ENCODE measurements at regions not wholly inside any gene's neighbourhood (a gene's known extent, or its start where the extent isn't known, plus 50 kb on each side); places are given as distances from the start of the nearest gene placed in this dataset.

GRCh38 chr3:64405211-64405835 lies 180.1 kb upstream of the PRICKLE2 start:
- H4K20me1 ChIP-seq (ENCODE audit: insufficient read depth), result no peaks in the 10 kb centered on the region
- TF ChIP-seq EZH2 (IDR thresholded peaks at IDR 0.05; ENCODE audit: insufficient read depth, poor library complexity, severe bottlenecking) (no peak), EZH2phosphoT487 (IDR thresholded peaks at IDR 0.05; ENCODE audit: insufficient read depth, low read depth) (no peak)
- no peaks in the 10 kb centered on the region for H3K9me3 ChIP-seq (ENCODE audit: low read depth)
- no peaks in the 10 kb centered on the region for H3K79me2 ChIP-seq (ENCODE audit: insufficient read depth)
- no peak overlapping the region for H2AFZ ChIP-seq
- DNase-seq, result no peak
- H3K36me3 ChIP-seq (ENCODE audit: low read depth), result no peaks in the 10 kb centered on the region
- no peak overlapping the region for H3K9ac ChIP-seq
- H3F3A ChIP-seq (ENCODE audit: insufficient read depth), result no peaks in the 10 kb centered on the region
- no peak overlapping the region for H3K27ac ChIP-seq
- no peaks in the 10 kb centered on the region for H3K27me3 ChIP-seq (replicated peaks; ENCODE audit: insufficient read depth)
- in situ Hi-C loops (cut with MboI), result no loop called here
- no peaks in the 10 kb centered on the region for H3K4me1 ChIP-seq (ENCODE audit: insufficient read depth)
- WGBS, 2 experiments (ENCODE audit: low coverage in 1 of 2, low lambda C conversion rate in 2 of 2, missing lambda C conversion rate in 2 of 2), result 100% methylated on average over 1 of the region's 1 CpG
- H3K4me3 ChIP-seq, result no peak overlapping the region
- H3K9me2 ChIP-seq (ENCODE audit: insufficient read depth), result no peaks in the 10 kb centered on the region
- H3K4me2 ChIP-seq (ENCODE audit: unreplicated experiment), result no peak overlapping the region

GRCh38 chr3:64400706-64401105 lies 175.4 kb upstream of the PRICKLE2 start:
- Histone ChIP-seq H3K9me3 (ENCODE audit: low read depth) (no peaks in the 10 kb centered on the region), H4K20me1 (ENCODE audit: insufficient read depth) (no peaks in the 10 kb centered on the region), H3K4me1 (ENCODE audit: insufficient read depth) (peaks cover 7% of the 10 kb centered on the region; the same call in 1 of the 2 replicates), H3K36me3 (ENCODE audit: low read depth) (no peaks in the 10 kb centered on the region), H3K79me2 (ENCODE audit: insufficient read depth) (no peaks in the 10 kb centered on the region), H3K4me2 (ENCODE audit: unreplicated experiment) (no peak overlapping the region), H3K4me3 (no peak overlapping the region), H3F3A (ENCODE audit: insufficient read depth) (peaks cover 15% of the 10 kb centered on the region), H3K9me2 (ENCODE audit: insufficient read depth) (no peaks in the 10 kb centered on the region), H3K27me3 (replicated peaks; ENCODE audit: insufficient read depth) (no peaks in the 10 kb centered on the region), H2AFZ (no peak overlapping the region), H3K9ac (no peak overlapping the region), H3K27ac (no peak overlapping the region)
- no peak for DNase-seq
- WGBS, 2 experiments (ENCODE audit: low coverage in 1 of 2, low lambda C conversion rate in 2 of 2, missing lambda C conversion rate in 2 of 2), result 66 to 75% methylated on average over 3 of the region's 3 CpGs
- no peak for TF ChIP-seq EZH2 (IDR thresholded peaks at IDR 0.05; ENCODE audit: insufficient read depth, poor library complexity, severe bottlenecking)
- no peak for TF ChIP-seq EZH2phosphoT487 (IDR thresholded peaks at IDR 0.05; ENCODE audit: insufficient read depth, low read depth)
- in situ Hi-C loops (cut with MboI), result no loop called here

- Histone ChIP-seq H2AFZ (no peak overlapping the region), H3K9me2 (ENCODE audit: insufficient read depth) (no peaks in the 10 kb centered on the region), H3K9me3 (ENCODE audit: low read depth) (no peaks in the 10 kb centered on the region), H3F3A (ENCODE audit: insufficient read depth) (peaks cover 15% of the 10 kb centered on the region), H3K27me3 (replicated peaks; ENCODE audit: insufficient read depth) (no peaks in the 10 kb centered on the region), H3K4me2 (ENCODE audit: unreplicated experiment) (no peak overlapping the region), H3K36me3 (ENCODE audit: low read depth) (no peaks in the 10 kb centered on the region), H3K9ac (no peak overlapping the region; the same call in 1 of the 2 replicates), H4K20me1 (ENCODE audit: insufficient read depth) (no peaks in the 10 kb centered on the region), H3K4me3 (no peak overlapping the region), H3K27ac (peak overlapping the region; percentile 12; the same call in 1 of the 2 replicates), H3K79me2 (ENCODE audit: insufficient read depth) (no peaks in the 10 kb centered on the region), H3K4me1 (ENCODE audit: insufficient read depth) (peaks cover 7% of the 10 kb centered on the region; the same call in 1 of the 2 replicates)
- DNase-seq, result peak; percentile 78
- in situ Hi-C loops (cut with MboI), result loop anchor here (5.0 kb wide), 1 partner anchor 367 kb away; no protein-coding TSS in a partner anchor
- no peak for TF ChIP-seq EZH2phosphoT487 (IDR thresholded peaks at IDR 0.05; ENCODE audit: insufficient read depth, low read depth)
- no peak for TF ChIP-seq EZH2 (IDR thresholded peaks at IDR 0.05; ENCODE audit: insufficient read depth, poor library complexity, severe bottlenecking)
Measured at GRCh38 chr3:64399205-64399800, 174.0 kb upstream of the PRICKLE2 start.

GRCh38 chr3:64398476-64398875 lies 173.2 kb upstream of the PRICKLE2 start:
- H3K9me2 ChIP-seq (ENCODE audit: insufficient read depth), result no peaks in the 10 kb centered on the region
- in situ Hi-C loops (cut with MboI), result loop anchor here (5.0 kb wide), 1 partner anchor 366 kb away; no protein-coding TSS in a partner anchor
- DNase-seq, result peak; percentile 73
- H3K79me2 ChIP-seq (ENCODE audit: insufficient read depth), result no peaks in the 10 kb centered on the region
- H3K27ac ChIP-seq, result peak overlapping the region; percentile 12; the same call in 1 of the 2 replicates
- H3K4me1 ChIP-seq (ENCODE audit: insufficient read depth), result peaks cover 7% of the 10 kb centered on the region; the same call in 1 of the 2 replicates
- 16 to 25% methylated on average over 4 of the region's 4 CpGs for WGBS, 2 experiments (ENCODE audit: low coverage in 1 of 2, low lambda C conversion rate in 2 of 2, missing lambda C conversion rate in 2 of 2)
- H2AFZ ChIP-seq, result no peak overlapping the region
- no peaks in the 10 kb centered on the region for H3K9me3 ChIP-seq (ENCODE audit: low read depth)
- H3F3A ChIP-seq (ENCODE audit: insufficient read depth), result peaks cover 15% of the 10 kb centered on the region
- TF ChIP-seq EZH2 (IDR thresholded peaks at IDR 0.05; ENCODE audit: insufficient read depth, poor library complexity, severe bottlenecking) (no peak), EZH2phosphoT487 (IDR thresholded peaks at IDR 0.05; ENCODE audit: insufficient read depth, low read depth) (no peak)
- no peaks in the 10 kb centered on the region for H3K36me3 ChIP-seq (ENCODE audit: low read depth)
- H3K9ac ChIP-seq, result no peak overlapping the region; the same call in 1 of the 2 replicates
- H3K4me3 ChIP-seq, result no peak overlapping the region
- no peaks in the 10 kb centered on the region for H3K27me3 ChIP-seq (replicated peaks; ENCODE audit: insufficient read depth)
- H4K20me1 ChIP-seq (ENCODE audit: insufficient read depth), result no peaks in the 10 kb centered on the region
- no peak overlapping the region for H3K4me2 ChIP-seq (ENCODE audit: unreplicated experiment)

All from GM23248 (cell line).